H9 (cell line): ENCODE measurements at regions not wholly inside any gene's neighbourhood (a gene's known extent, or its start where the extent isn't known, plus 50 kb on each side); places are given as distances from the start of the nearest gene placed in this dataset.

Experiments used
- DNase-seq: peaks from one replicate; pipeline ENCODE4 v3.0.0-alpha.2; 2017
- H2AFZ ChIP-seq: one replicate; pipeline ENCODE4 v1.6.1; 2013; ENCODE audit warnings: mild to moderate bottlenecking, low read length, control low read depth, moderate library complexity
- H2AK5ac ChIP-seq: 2 replicates; pipeline ENCODE4 v1.6.1; 2013; ENCODE audit warnings: low read length, control low read depth, mixed read lengths; ENCODE audit not compliant: insufficient read length
- H2BK120ac ChIP-seq: one replicate; pipeline ENCODE4 v1.6.1; 2013; ENCODE audit warnings: low read depth, mild to moderate bottlenecking, low read length, control low read depth, inconsistent platforms; ENCODE audit not compliant: poor library complexity, severe bottlenecking
- H2BK12ac ChIP-seq: 2 replicates; pipeline ENCODE4 v1.6.1; 2013; ENCODE audit warnings: low read length, control low read depth, mixed read lengths, low read depth; ENCODE audit not compliant: insufficient read length
- H2BK15ac ChIP-seq: 2 replicates; pipeline ENCODE4 v1.6.1; 2013; ENCODE audit warnings: low read depth, low read length, control low read depth
- H2BK20ac ChIP-seq: one replicate; pipeline ENCODE4 v1.6.1; 2013; ENCODE audit warnings: low read depth, mild to moderate bottlenecking, low read length, control low read depth, inconsistent platforms; ENCODE audit not compliant: poor library complexity, severe bottlenecking
- H2BK5ac ChIP-seq: 2 replicates; pipeline ENCODE4 v1.6.1; 2013; ENCODE audit warnings: low read length, control low read depth, mixed read lengths; ENCODE audit not compliant: insufficient read length
- H3K14ac ChIP-seq: 2 replicates; pipeline ENCODE4 v1.6.1; 2013; ENCODE audit warnings: low read length, control low read depth; ENCODE audit not compliant: insufficient read depth
- H3K18ac ChIP-seq: 2 replicates; pipeline ENCODE4 v1.6.1; 2013; ENCODE audit warnings: low read depth, mild to moderate bottlenecking, mixed read lengths, low read length, control low read depth; ENCODE audit not compliant: insufficient read length
- H3K23ac ChIP-seq: 2 replicates; pipeline ENCODE4 v1.6.1; 2013; ENCODE audit warnings: low read length, control low read depth, mixed read lengths, low read depth; ENCODE audit not compliant: insufficient read length
- H3K23me2 ChIP-seq: 2 replicates; pipeline ENCODE4 v1.6.1; 2013; ENCODE audit warnings: low read depth, mild to moderate bottlenecking, mixed read lengths, low read length, control low read depth; ENCODE audit not compliant: insufficient read length, poor library complexity, severe bottlenecking
- H3K27ac ChIP-seq: 2 replicates; pipeline ENCODE4 v1.5.1; 2013; ENCODE audit warnings: low read length, control low read depth, mixed read lengths, low read depth; ENCODE audit not compliant: insufficient read length
- H3K27me3 ChIP-seq: 2 replicates; pipeline ENCODE4 v1.6.1; 2013; ENCODE audit warnings: low read length, control low read depth, inconsistent platforms; ENCODE audit not compliant: insufficient read depth
- H3K4ac ChIP-seq: 2 replicates; pipeline ENCODE4 v1.6.1; 2013; ENCODE audit warnings: low read depth, mild to moderate bottlenecking, control low read depth, inconsistent platforms, low read length, moderate library complexity
- H3K4me1 ChIP-seq: 2 replicates; pipeline ENCODE4 v1.6.1; 2013; ENCODE audit warnings: low read length, control low read depth, inconsistent platforms; ENCODE audit not compliant: insufficient read depth
- H3K4me2 ChIP-seq: 2 replicates; pipeline ENCODE4 v1.6.1; 2013; ENCODE audit warnings: low read length, control low read depth, mixed read lengths; ENCODE audit not compliant: insufficient read length, insufficient read depth
- H3K56ac ChIP-seq: 2 replicates; pipeline ENCODE4 v1.6.1; 2013; ENCODE audit warnings: low read depth, mild to moderate bottlenecking, mixed read lengths, low read length, control low read depth; ENCODE audit not compliant: insufficient read length
- H3K79me1 ChIP-seq: 2 replicates; pipeline ENCODE4 v1.6.1; 2013; ENCODE audit warnings: low read depth, mild to moderate bottlenecking, moderate library complexity, low read length, control low read depth, inconsistent platforms; ENCODE audit not compliant: insufficient read depth, poor library complexity, severe bottlenecking
- H3K79me2 ChIP-seq: 2 replicates; pipeline ENCODE4 v1.6.1; 2013; ENCODE audit warnings: low read length, control low read depth, inconsistent platforms; ENCODE audit not compliant: insufficient read depth
- H3K9ac ChIP-seq: 2 replicates; pipeline ENCODE4 v1.6.1; 2013; ENCODE audit warnings: low read length, control low read depth, mixed read lengths; ENCODE audit not compliant: insufficient read length; ENCODE audit errors: extremely low read depth
- H3K9me3 ChIP-seq: one replicate; pipeline ENCODE4 v1.6.1; 2013; ENCODE audit warnings: low read depth, low read length, inconsistent platforms; ENCODE audit not compliant: control insufficient read depth
- H3T11ph ChIP-seq: one replicate; pipeline ENCODE4 v1.6.1; 2013; ENCODE audit warnings: mild to moderate bottlenecking, low read length, control low read depth, inconsistent platforms
- H4K20me1 ChIP-seq: one replicate; pipeline ENCODE4 v1.6.1; 2013; ENCODE audit not compliant: control insufficient read depth, insufficient read length, insufficient read depth
- H4K5ac ChIP-seq: 2 replicates; pipeline ENCODE4 v1.6.1; 2013; ENCODE audit warnings: low read depth, mild to moderate bottlenecking, mixed read lengths, low read length, control low read depth; ENCODE audit not compliant: insufficient read length
- H4K8ac ChIP-seq: replicated peaks from 2 replicates; pipeline ENCODE4 v1.6.1; 2013; ENCODE audit warnings: low read length, control low read depth, mixed read lengths, low read depth; ENCODE audit not compliant: insufficient read length
- H4K91ac ChIP-seq: 2 replicates; pipeline ENCODE4 v1.6.1; 2013; ENCODE audit warnings: low read depth, mild to moderate bottlenecking, moderate library complexity, mixed read lengths, low read length, control low read depth; ENCODE audit not compliant: insufficient read length
- H3K27ac Mint-ChIP-seq, 3 experiments: 2 replicates in 2 of 3; 3 replicates in 1 of 3; pipeline ENCODE4 v1.8.0; 2020 to 2021; ENCODE audit warnings: mixed read lengths in 3 of 3, mild to moderate bottlenecking in 1 of 3, moderate library complexity in 1 of 3
- H3K27me3 Mint-ChIP-seq: 2 replicates; pipeline ENCODE4 v1.8.0; 2021; ENCODE audit warnings: low read depth, mild to moderate bottlenecking, moderate library complexity, mixed read lengths
- H3K36me3 Mint-ChIP-seq, 3 experiments: 2 replicates in 2 of 3; 3 replicates in 1 of 3; pipeline ENCODE4 v1.8.0; 2020 to 2021; ENCODE audit warnings: low read depth in 3 of 3, mixed read lengths in 3 of 3; ENCODE audit not compliant: insufficient read depth in 1 of 3
- H3K4me1 Mint-ChIP-seq, 2 experiments: 2 replicates each; pipeline ENCODE4 v1.8.0; 2020; ENCODE audit warnings: mixed read lengths in 2 of 2
- H3K4me3 Mint-ChIP-seq, 2 experiments: 2 replicates in 1 of 2; 3 replicates in 1 of 2; pipeline ENCODE4 v1.8.0; 2020 to 2021; ENCODE audit warnings: mild to moderate bottlenecking in 2 of 2, mixed read lengths in 2 of 2, moderate library complexity in 1 of 2
- H3K9me3 Mint-ChIP-seq, 2 experiments: 2 replicates in 1 of 2; 3 replicates in 1 of 2; pipeline ENCODE4 v1.8.0; 2020; ENCODE audit warnings: mild to moderate bottlenecking in 2 of 2, mixed read lengths in 2 of 2, moderate library complexity in 1 of 2
- WGBS: extraction: QIAGEN DNeasy Blood & Tissue Kit; methylation state at CpG from one replicate; pipeline ENCODE4 v1.1.7; 2013; ENCODE audit warnings: missing lambda C conversion rate, low lambda C conversion rate, mixed read lengths; ENCODE audit not compliant: insufficient read length; ENCODE audit errors: extremely low coverage; 5-methylcytosine and 5-hydroxymethylcytosine counted together
- TF ChIP-seq, protein P1 (sequence below): fragments of 200-600 bp; sonication (generic); conservative IDR thresholded peaks from 3 replicates; pipeline ENCODE4 v1.8.0; 2021; ENCODE audit warnings: antibody characterized with exemption, mild to moderate bottlenecking

DNA sequence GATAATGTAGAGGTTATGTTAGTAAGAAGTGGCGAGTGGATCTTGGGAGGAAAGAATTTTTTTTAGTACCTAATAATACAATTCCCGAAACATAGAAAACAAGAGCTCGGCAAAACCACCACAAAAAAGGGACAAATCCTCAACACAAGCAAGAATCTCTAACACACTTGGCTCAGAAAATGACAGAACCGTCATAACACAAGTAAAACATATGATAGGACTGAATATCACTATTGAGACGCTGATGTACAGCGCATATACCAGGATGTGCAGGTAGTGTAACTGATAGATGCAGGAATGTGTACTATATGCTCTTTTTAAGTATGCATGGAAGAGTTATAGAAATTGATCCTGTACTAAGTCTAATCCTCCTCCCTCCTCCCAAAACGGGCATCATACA, 564.5 kb downstream of the BCL11B start:
- Mint-ChIP-seq H3K36me3 (no peaks in the 10 kb centered on the region), H3K27ac (no peak overlapping the region), H3K9me3 (no peaks in the 10 kb centered on the region), H3K4me3 (no peak overlapping the region), H3K4me1 (peaks cover 16 to 28% of the 10 kb centered on the region in 2 experiments), H3K27me3 (peaks cover 1% of the 10 kb centered on the region)
- WGBS = no CpG with 5 or more reads among the region's 7 CpGs
- H4K20me1 ChIP-seq = no peaks in the 10 kb centered on the region
- H3K23ac ChIP-seq = no peak overlapping the region
- H2BK120ac ChIP-seq = no peak overlapping the region
- H3K4ac ChIP-seq = no peak overlapping the region
- no peak overlapping the region for H4K5ac ChIP-seq
- no peak overlapping the region for H2BK20ac ChIP-seq
- no peaks in the 10 kb centered on the region for H3K9me3 ChIP-seq
- no peaks in the 10 kb centered on the region for H3K27me3 ChIP-seq
- no peak overlapping the region for H3K14ac ChIP-seq
- H2BK12ac ChIP-seq = no peak overlapping the region
- no peaks in the 10 kb centered on the region for H3K79me2 ChIP-seq
- H2BK5ac ChIP-seq = no peak overlapping the region
- H3K56ac ChIP-seq = no peak overlapping the region
- H3K23me2 ChIP-seq = no peaks in the 10 kb centered on the region
- H3K4me1 ChIP-seq = no peaks in the 10 kb centered on the region
- H4K8ac ChIP-seq = no peak overlapping the region
- no peak overlapping the region for H2BK15ac ChIP-seq
- TF ChIP-seq, protein P1, sequence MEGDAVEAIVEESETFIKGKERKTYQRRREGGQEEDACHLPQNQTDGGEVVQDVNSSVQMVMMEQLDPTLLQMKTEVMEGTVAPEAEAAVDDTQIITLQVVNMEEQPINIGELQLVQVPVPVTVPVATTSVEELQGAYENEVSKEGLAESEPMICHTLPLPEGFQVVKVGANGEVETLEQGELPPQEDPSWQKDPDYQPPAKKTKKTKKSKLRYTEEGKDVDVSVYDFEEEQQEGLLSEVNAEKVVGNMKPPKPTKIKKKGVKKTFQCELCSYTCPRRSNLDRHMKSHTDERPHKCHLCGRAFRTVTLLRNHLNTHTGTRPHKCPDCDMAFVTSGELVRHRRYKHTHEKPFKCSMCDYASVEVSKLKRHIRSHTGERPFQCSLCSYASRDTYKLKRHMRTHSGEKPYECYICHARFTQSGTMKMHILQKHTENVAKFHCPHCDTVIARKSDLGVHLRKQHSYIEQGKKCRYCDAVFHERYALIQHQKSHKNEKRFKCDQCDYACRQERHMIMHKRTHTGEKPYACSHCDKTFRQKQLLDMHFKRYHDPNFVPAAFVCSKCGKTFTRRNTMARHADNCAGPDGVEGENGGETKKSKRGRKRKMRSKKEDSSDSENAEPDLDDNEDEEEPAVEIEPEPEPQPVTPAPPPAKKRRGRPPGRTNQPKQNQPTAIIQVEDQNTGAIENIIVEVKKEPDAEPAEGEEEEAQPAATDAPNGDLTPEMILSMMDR = no peak
- no peak overlapping the region for H2AK5ac ChIP-seq
- H3K79me1 ChIP-seq = no peaks in the 10 kb centered on the region
- H3K27ac ChIP-seq = no peak overlapping the region
- no peak for DNase-seq
- no peak overlapping the region for H3K4me2 ChIP-seq
- no peak overlapping the region for H2AFZ ChIP-seq
- no peak overlapping the region for H3K18ac ChIP-seq
- H3K9ac ChIP-seq = no peak overlapping the region
- H4K91ac ChIP-seq = no peak overlapping the region
- H3T11ph ChIP-seq = no peak overlapping the region
